NT2/D1 (cell line): ENCODE measurements at regions not wholly inside any gene's neighbourhood (a gene's known extent, or its start where the extent isn't known, plus 50 kb on each side); places are given as distances from the start of the nearest gene placed in this dataset.
A peak's percentile ranks its signal among the peaks of the same experiment; 100 is the strongest.

Experiments used
- DNase-seq: peaks from one replicate; pipeline ENCODE4 v3.0.0-alpha.2; 2011; ENCODE audit warnings: low read depth, low spot score
- H3K27me3 ChIP-seq: 2 replicates; pipeline ENCODE4 v1.6.0; 2011; ENCODE audit warnings: mild to moderate bottlenecking; ENCODE audit not compliant: insufficient read length, insufficient read depth
- H3K36me3 ChIP-seq: 2 replicates; pipeline ENCODE4 v1.6.1; 2011; ENCODE audit warnings: mild to moderate bottlenecking, low read length, mixed read lengths; ENCODE audit not compliant: insufficient read depth, insufficient read length
- H3K4me1 ChIP-seq: 2 replicates; pipeline ENCODE4 v1.5.1; 2011; ENCODE audit not compliant: insufficient read depth, insufficient read length
- H3K4me3 ChIP-seq: 2 replicates; pipeline ENCODE4 v1.5.1; 2011; ENCODE audit warnings: low read depth; ENCODE audit not compliant: insufficient read length
- H3K9ac ChIP-seq: 2 replicates; pipeline ENCODE4 v1.6.0; 2011; ENCODE audit warnings: low read depth; ENCODE audit not compliant: insufficient read length
- H3K9me3 ChIP-seq: 2 replicates; pipeline ENCODE4 v1.5.1; 2011; ENCODE audit warnings: mild to moderate bottlenecking, low read length; ENCODE audit not compliant: insufficient read depth
- SUZ12 ChIP-seq: IDR thresholded peaks from 2 replicates; pipeline ENCODE4 v1.6.1; 2011; ENCODE audit not compliant: insufficient read length, insufficient read depth; ENCODE audit errors: extremely low read depth
- YY1 ChIP-seq: IDR thresholded peaks from 2 replicates; pipeline ENCODE4 v1.6.1; 2011; ENCODE audit not compliant: insufficient read length, insufficient read depth
- ZNF274 ChIP-seq: IDR thresholded peaks from 2 replicates; pipeline ENCODE4 v1.6.1; 2011; ENCODE audit warnings: mild to moderate bottlenecking, low read depth, low read length

DNA sequence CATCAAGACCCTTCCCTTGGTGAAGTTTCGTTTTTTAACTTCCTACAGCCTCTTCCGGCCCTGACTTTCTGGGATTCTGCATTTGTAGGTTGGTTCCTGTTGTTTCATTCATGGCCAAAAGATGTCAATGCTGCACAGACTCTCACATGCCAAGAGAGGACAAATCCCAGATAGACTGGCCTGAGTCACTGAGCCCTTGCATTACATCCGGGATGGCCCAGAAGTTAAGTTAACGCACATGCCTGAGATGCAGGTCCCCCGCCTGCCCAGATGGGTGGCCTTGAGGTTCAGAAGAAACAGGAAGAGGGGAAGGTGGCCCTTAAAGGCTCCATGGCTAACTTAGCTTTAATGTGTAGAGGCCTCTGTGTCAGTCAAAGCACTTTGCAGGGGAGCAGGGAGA lies 51.6 kb upstream of the SRGAP3 start:
- H3K36me3 ChIP-seq = no peaks in the 10 kb centered on the region
- H3K4me3 ChIP-seq = no peak overlapping the region
- no peak for TF ChIP-seq SUZ12
- no peak for TF ChIP-seq ZNF274
- no peak for TF ChIP-seq YY1
- no peaks in the 10 kb centered on the region for H3K9me3 ChIP-seq
- DNase-seq = no peak
- H3K4me1 ChIP-seq = no peaks in the 10 kb centered on the region
- peaks cover 5% of the 10 kb centered on the region for H3K27me3 ChIP-seq
- no peak overlapping the region for H3K9ac ChIP-seq

DNA sequence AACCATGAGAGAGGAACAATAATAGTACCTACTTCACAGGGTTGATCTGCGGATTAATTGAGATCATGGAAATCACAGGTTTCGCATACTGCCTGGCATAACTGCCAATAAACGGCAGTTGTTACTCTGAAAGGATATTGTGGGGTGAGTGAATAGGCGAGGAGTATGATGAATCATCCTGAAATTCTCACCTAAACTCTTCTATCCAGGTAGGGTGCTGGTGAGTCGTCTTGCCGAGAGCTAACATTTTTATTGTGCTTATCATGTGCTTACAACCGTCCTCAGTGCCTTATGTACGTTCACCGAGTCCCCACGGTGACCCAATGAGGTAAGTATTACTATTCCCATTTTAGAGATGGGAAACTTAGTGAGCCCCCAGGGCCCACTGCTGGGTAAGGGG lies 52.4 kb upstream of the SRGAP3 start:
- peaks cover 5% of the 10 kb centered on the region for H3K27me3 ChIP-seq
- peak overlapping the region; percentile 27 for H3K9ac ChIP-seq
- no peak for DNase-seq
- TF ChIP-seq SUZ12 (no peak), YY1 (no peak), ZNF274 (no peak)
- no peaks in the 10 kb centered on the region for H3K9me3 ChIP-seq
- H3K36me3 ChIP-seq = no peaks in the 10 kb centered on the region
- H3K4me1 ChIP-seq = no peaks in the 10 kb centered on the region
- peak overlapping the region; percentile 22 for H3K4me3 ChIP-seq

DNA sequence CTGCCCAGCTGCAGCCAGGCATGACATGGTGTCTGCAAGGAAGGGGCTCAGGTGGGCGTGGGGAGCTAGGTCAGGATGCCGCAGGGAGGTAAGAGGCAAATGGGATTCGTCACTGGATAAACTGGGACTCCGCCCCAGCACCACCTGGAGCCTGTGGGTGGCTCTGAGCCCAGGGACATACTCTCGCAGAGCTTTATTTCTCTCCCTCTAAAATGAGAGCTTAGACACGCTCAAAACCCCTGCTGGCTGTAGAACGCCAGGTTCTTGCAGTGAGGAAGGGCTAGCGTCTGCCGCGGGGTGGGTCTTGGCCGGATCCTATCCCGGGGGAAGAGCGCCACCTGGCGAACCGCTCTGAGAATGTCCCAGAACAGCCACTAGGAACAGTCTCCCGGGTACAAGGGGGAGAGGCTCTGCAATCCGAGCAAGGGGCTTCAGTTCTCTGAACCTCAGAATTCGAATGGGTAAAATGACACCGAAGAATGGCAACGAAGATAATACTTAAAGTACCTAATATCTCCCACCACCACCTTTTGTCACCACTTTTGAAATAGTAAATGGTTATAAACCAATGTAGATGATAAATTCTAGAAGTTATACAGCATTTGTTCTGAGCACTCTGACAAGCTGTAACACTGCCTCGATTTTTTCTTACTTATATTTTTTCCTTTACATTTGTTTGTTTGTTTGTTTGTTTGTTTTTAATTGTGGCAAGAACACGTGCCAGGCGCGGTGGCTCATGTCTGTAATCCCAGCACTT lies 53.2 kb upstream of the SRGAP3 start:
- TF ChIP-seq ZNF274 (no peak), SUZ12 (no peak), YY1 (no peak)
- H3K4me3 ChIP-seq = peak overlapping the region; percentile 22
- H3K9me3 ChIP-seq = no peaks in the 10 kb centered on the region

DNA sequence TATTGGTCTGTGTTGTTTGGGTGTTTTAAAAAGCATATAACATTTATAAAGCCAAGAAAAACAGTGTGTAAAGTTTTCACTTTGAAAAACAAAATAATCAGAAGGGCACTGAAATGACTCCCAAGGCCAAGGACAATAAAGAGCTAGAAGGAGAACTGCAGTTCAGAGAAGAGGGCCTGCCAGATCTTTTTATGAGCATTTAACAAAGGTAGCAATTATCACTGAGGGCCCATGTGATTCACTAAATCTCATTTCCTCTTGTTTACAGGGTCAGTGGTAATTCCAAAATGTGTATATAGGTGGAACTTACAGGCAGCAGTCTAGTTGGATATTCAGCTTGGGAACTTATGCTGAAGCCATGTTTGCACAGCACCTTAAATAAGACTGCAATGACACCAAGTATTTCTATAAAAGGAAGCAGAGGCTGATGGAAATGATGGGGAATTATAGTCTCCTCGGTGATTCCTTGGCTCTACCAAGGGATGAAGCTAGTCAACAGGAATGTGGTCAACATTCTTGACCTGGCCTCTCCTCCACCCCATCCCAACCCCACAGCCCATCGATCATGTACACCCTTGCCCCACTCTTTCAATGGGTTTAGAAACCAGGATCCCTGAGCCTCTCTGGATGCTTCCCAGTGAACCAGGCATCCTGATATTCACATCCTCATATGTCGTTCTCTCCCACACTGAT lies 54.4 kb upstream of the THUMPD3 start:
- TF ChIP-seq SUZ12 = no peak
- no peak for DNase-seq

More for the DNA sequence above, 53.2 kb upstream of the SRGAP3 start:
- peak overlapping the region; percentile 27 for H3K9ac ChIP-seq
- H3K4me1 ChIP-seq = no peaks in the 10 kb centered on the region
- no peaks in the 10 kb centered on the region for H3K36me3 ChIP-seq
- peaks cover 5% of the 10 kb centered on the region for H3K27me3 ChIP-seq
- DNase-seq = peak; percentile 83

DNA sequence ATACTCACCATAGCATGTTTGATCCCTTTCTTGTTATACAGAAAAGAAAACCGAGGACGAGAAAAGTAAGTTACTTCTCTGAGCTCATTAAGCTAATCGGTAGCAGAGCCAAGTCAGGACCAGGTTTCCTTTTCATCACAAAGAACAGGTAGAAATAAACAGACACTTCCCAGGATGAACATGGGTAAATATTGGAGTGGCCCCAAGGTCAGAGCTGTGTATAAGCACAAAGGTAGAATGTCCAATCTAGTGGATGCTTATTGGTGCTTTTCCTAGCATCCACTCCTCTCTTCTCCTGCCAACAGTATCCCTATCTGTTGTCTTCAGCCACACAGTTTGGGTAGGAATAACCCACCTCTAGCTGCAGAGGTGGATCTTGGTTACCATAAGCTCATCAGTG lies 52.8 kb upstream of the THUMPD3 start:
- no peak overlapping the region for H3K4me3 ChIP-seq
- TF ChIP-seq ZNF274 = no peak
- H3K9ac ChIP-seq = no peak overlapping the region
- no peaks in the 10 kb centered on the region for H3K9me3 ChIP-seq
- no peaks in the 10 kb centered on the region for H3K36me3 ChIP-seq
- no peaks in the 10 kb centered on the region for H3K27me3 ChIP-seq
- DNase-seq = no peak
- H3K4me1 ChIP-seq = peaks cover 2% of the 10 kb centered on the region

More for the DNA sequence above, 54.4 kb upstream of the THUMPD3 start:
- no peaks in the 10 kb centered on the region for H3K27me3 ChIP-seq
- no peaks in the 10 kb centered on the region for H3K4me1 ChIP-seq
- H3K9ac ChIP-seq = no peak overlapping the region
- H3K4me3 ChIP-seq = no peak overlapping the region
- no peaks in the 10 kb centered on the region for H3K9me3 ChIP-seq
- H3K36me3 ChIP-seq = no peaks in the 10 kb centered on the region

DNA sequence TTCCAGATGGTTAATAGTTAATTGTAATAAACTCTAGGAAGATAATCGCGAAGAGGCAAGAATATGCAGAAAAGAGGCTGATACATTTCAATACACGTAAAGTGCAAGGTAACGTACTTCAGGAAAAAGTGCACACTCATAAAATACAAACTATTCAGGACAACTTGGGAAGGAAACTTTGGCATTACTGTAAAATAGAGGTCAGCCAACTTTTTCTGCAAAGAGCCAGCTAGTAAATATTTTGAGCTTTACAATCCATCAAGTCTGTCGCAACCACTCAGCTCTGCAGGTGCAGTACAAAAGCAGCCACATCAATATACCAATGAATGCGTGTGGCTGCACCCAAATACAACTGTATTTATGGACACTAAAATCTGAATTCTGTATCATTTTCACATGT lies 51.6 kb upstream of the THUMPD3 start:
- Histone ChIP-seq H3K36me3 (no peaks in the 10 kb centered on the region), H3K27me3 (no peaks in the 10 kb centered on the region), H3K9me3 (no peaks in the 10 kb centered on the region), H3K4me1 (peaks cover 5% of the 10 kb centered on the region), H3K9ac (no peak overlapping the region), H3K4me3 (no peak overlapping the region)
- DNase-seq = no peak
- TF ChIP-seq ZNF274 (no peak), SUZ12 (no peak), YY1 (no peak)
